ENCODE measurements at regions not wholly inside any gene's neighbourhood (a gene's known extent, or its start where the extent isn't known, plus 50 kb on each side); places are given as distances from the start of the nearest gene placed in this dataset.

DNA sequence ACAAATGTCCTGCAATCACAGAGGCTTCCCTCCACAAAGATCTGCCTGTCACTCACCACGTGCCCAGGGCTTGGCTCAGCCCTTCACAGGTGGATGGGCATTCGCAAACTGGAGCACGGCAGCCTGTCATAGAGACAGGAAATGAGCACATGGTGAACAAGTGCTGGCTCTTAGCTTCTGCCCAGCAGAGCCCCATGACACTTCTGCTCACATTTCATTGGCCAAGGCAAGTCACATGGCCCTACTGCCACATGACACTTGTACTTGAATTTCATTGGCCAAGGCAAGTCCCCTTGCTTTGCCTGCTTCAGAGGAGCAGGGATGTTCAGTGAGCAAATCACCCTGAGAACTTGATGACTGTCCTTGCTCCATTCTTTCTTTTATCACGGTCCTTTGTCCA, 110.8 kb upstream of the PPP2R2D start:
- intact Hi-C loops (cut with DNase I) = loop anchor here in 1 of 4 donors (10.0 kb wide), 1 partner anchor 1595 kb away; no protein-coding TSS in a partner anchor
- H3K4me1 ChIP-seq (ENCODE audit: insufficient read depth) = no peaks in the 10 kb centered on the region
- TF ChIP-seq, protein P1, sequence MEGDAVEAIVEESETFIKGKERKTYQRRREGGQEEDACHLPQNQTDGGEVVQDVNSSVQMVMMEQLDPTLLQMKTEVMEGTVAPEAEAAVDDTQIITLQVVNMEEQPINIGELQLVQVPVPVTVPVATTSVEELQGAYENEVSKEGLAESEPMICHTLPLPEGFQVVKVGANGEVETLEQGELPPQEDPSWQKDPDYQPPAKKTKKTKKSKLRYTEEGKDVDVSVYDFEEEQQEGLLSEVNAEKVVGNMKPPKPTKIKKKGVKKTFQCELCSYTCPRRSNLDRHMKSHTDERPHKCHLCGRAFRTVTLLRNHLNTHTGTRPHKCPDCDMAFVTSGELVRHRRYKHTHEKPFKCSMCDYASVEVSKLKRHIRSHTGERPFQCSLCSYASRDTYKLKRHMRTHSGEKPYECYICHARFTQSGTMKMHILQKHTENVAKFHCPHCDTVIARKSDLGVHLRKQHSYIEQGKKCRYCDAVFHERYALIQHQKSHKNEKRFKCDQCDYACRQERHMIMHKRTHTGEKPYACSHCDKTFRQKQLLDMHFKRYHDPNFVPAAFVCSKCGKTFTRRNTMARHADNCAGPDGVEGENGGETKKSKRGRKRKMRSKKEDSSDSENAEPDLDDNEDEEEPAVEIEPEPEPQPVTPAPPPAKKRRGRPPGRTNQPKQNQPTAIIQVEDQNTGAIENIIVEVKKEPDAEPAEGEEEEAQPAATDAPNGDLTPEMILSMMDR (IDR thresholded peaks at IDR 0.05) = no peak
- no peak for TF ChIP-seq EP300 (IDR thresholded peaks at IDR 0.05)
- no peak overlapping the region for H3K27ac ChIP-seq
- H3K4me3 ChIP-seq = no peak overlapping the region
- no peak for DNase-seq
- no peaks in the 10 kb centered on the region for H3K36me3 ChIP-seq
- WGBS, 3 donors = 81 to 88% (median 85%) methylated on average over 4 of the region's 4 CpGs
- H3K9me3 ChIP-seq = no peaks in the 10 kb centered on the region
- no peaks in the 10 kb centered on the region for H3K27me3 ChIP-seq

DNA sequence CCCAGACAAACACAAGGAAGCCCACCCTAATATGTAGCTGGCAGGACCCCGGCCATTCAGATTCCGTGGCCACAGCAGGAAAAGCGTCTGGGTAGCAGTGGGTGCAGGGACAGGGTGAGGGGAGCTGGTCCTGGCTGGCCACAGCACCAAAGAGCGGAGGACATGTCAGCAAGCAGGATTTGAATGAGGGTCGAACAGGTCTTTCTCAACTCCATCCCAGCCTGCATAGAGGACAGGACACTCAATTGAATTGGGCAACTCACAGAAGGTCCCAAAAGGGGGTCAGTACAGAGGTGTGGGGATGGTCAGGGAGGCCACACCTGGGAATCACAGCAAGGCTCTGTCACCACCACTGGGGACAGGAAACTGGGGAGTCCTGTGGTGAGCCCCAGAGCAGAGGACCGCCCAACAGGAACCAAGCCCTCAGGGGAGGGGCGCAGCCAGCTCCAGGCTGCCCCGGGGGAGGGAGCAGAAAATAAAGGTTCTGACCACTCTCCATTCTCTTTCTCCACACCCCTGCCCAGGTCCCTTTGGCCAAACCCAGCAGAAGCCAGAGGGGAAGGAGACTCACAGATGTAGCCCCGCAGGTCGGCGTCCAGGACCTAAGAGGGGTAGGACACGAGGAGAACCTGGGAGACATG, 108.7 kb upstream of the PPP2R2D start:
- no peak for DNase-seq
- intact Hi-C loops (cut with DNase I) = loop anchor here in 1 of 4 donors (10.0 kb wide), 1 partner anchor 1597 kb away; no protein-coding TSS in a partner anchor
- Histone ChIP-seq H3K36me3 (no peaks in the 10 kb centered on the region), H3K27me3 (no peaks in the 10 kb centered on the region), H3K4me1 (ENCODE audit: insufficient read depth) (no peaks in the 10 kb centered on the region), H3K9me3 (no peaks in the 10 kb centered on the region), H3K27ac (no peak overlapping the region), H3K4me3 (no peak overlapping the region)
- no peak for TF ChIP-seq EP300 (IDR thresholded peaks at IDR 0.05)
- TF ChIP-seq POLR2A (IDR thresholded peaks at IDR 0.05) = no peak
- TF ChIP-seq, protein P1 (IDR thresholded peaks at IDR 0.05) = no peak
- 79 to 86% (median 83%) methylated on average over 12 of the region's 12 CpGs for WGBS, 3 donors

- no peak for TF ChIP-seq POLR2A (IDR thresholded peaks at IDR 0.05)
- TF ChIP-seq, protein P1 (IDR thresholded peaks at IDR 0.05) = no peak
- intact Hi-C loops (cut with DNase I) = loop anchor here in 1 of 4 donors (10.0 kb wide), 1 partner anchor 1598 kb away; no protein-coding TSS in a partner anchor
- H3K27ac ChIP-seq = no peak overlapping the region
- no peaks in the 10 kb centered on the region for H3K4me1 ChIP-seq (ENCODE audit: insufficient read depth)
- H3K36me3 ChIP-seq = no peaks in the 10 kb centered on the region
- no peaks in the 10 kb centered on the region for H3K27me3 ChIP-seq
- no peak for DNase-seq
- no peak overlapping the region for H3K4me3 ChIP-seq
- 71 to 74% (median 72%) methylated on average over 7 of the region's 7 CpGs for WGBS, 3 donors
- no peaks in the 10 kb centered on the region for H3K9me3 ChIP-seq
These were observed 108.0 kb upstream of the PPP2R2D start for GRCh38 chr10:131792809-131793208.

GRCh38 chr10:131795761-131796160, 105.0 kb upstream of the PPP2R2D start:
- intact Hi-C loops (cut with DNase I) = loop anchor here in 1 of 4 donors (10.0 kb wide), 1 partner anchor 1601 kb away; no protein-coding TSS in a partner anchor
- no peak overlapping the region for H3K27ac ChIP-seq
- 86 to 95% (median 88%) methylated on average over 2 of the region's 2 CpGs for WGBS, 3 donors

More at GRCh38 chr10:131795761-131796160, 105.0 kb upstream of the PPP2R2D start:
- DNase-seq = no peak
- TF ChIP-seq, protein P1 (IDR thresholded peaks at IDR 0.05) = no peak
- TF ChIP-seq EP300 (IDR thresholded peaks at IDR 0.05) (no peak), POLR2A (IDR thresholded peaks at IDR 0.05) (no peak)
- Histone ChIP-seq H3K4me3 (no peak overlapping the region), H3K27me3 (no peaks in the 10 kb centered on the region), H3K36me3 (no peaks in the 10 kb centered on the region), H3K9me3 (no peaks in the 10 kb centered on the region), H3K4me1 (ENCODE audit: insufficient read depth) (no peaks in the 10 kb centered on the region)
